Endothelial cell of umbilical vein (primary cell): ENCODE measurements at regions not wholly inside any gene's neighbourhood (a gene's known extent, or its start where the extent isn't known, plus 50 kb on each side); places are given as distances from the start of the nearest gene placed in this dataset.

ENCODE experiments used
- EZH2 ChIP-seq: IDR thresholded peaks from 2 replicates; pipeline ENCODE4 v1.6.1; 2012; ENCODE audit warnings: borderline replicate concordance, low read depth, mild to moderate bottlenecking, moderate library complexity, low read length, inconsistent platforms; ENCODE audit not compliant: severe bottlenecking
- POLR2A ChIP-seq: IDR thresholded peaks from 2 replicates; pipeline ENCODE4 v1.6.1; 2012; ENCODE audit warnings: low read depth, mild to moderate bottlenecking, control low read depth, low read length
- POLR2AphosphoS5 ChIP-seq: IDR thresholded peaks from 2 replicates; pipeline ENCODE4 v1.6.1; 2012; ENCODE audit warnings: low read depth, mild to moderate bottlenecking, control low read depth, low read length, moderate library complexity; ENCODE audit not compliant: insufficient read depth
- TF ChIP-seq, protein P1 (sequence below), 2 donors: IDR thresholded peaks; 1 replicate in 1 of 2; 2 replicates in 1 of 2; pipeline ENCODE4 v1.5.1; 2011; ENCODE audit warnings: low read length in 2 of 2, mild to moderate bottlenecking in 2 of 2, moderate library complexity in 2 of 2, control low read depth in 1 of 2, inconsistent platforms in 1 of 2, low read depth in 1 of 2; ENCODE audit not compliant: insufficient read depth in 1 of 2; ENCODE audit errors: extremely low read depth in 1 of 2

DNA sequence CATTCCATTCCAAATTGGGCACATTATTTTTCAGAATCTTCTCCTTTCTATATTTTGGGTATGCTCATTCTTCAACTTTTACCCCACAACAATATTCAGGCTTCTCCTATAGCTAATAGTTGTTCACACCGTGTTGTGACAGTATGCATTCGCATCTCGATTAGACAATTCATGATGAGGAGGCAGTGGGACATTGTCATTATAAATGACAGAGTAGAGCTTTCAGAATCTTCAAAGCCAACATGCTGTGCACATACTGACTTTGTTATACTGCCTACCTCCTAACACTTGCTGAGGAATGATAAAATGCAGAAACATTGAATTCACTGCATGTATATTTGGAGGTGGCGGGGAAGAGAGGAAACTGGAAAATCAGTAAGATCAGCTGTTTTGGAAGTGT is 714.2 kb downstream of the SUCLG1 start:
- TF ChIP-seq POLR2A (no peak), EZH2 (no peak), POLR2AphosphoS5 (no peak)
- TF ChIP-seq, protein P1, sequence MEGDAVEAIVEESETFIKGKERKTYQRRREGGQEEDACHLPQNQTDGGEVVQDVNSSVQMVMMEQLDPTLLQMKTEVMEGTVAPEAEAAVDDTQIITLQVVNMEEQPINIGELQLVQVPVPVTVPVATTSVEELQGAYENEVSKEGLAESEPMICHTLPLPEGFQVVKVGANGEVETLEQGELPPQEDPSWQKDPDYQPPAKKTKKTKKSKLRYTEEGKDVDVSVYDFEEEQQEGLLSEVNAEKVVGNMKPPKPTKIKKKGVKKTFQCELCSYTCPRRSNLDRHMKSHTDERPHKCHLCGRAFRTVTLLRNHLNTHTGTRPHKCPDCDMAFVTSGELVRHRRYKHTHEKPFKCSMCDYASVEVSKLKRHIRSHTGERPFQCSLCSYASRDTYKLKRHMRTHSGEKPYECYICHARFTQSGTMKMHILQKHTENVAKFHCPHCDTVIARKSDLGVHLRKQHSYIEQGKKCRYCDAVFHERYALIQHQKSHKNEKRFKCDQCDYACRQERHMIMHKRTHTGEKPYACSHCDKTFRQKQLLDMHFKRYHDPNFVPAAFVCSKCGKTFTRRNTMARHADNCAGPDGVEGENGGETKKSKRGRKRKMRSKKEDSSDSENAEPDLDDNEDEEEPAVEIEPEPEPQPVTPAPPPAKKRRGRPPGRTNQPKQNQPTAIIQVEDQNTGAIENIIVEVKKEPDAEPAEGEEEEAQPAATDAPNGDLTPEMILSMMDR (IDR thresholded peaks at IDR 0.05; ENCODE audit: extremely low read depth in 1 of 2, insufficient read depth in 1 of 2, low read depth in 1 of 2, low read length in 2 of 2), result no peak
